Sigmoid colon (tissue), 6 donors: ENCODE measurements at regions not wholly inside any gene's neighbourhood (a gene's known extent, or its start where the extent isn't known, plus 50 kb on each side); places are given as distances from the start of the nearest gene placed in this dataset.

Experiments used
- DNase-seq: peaks from one replicate; pipeline ENCODE4 v3.0.0-alpha.2; 2019
- H3K27ac ChIP-seq, 4 donors: fragments of 200-600 bp; sonication (generic); one replicate each; pipeline ENCODE4 v1.5.1; 2016 to 2019; ENCODE audit warnings: mild to moderate bottlenecking in 1 of 4
- H3K27me3 ChIP-seq, 3 donors: fragments of 200-600 bp; sonication (generic); one replicate each; pipeline ENCODE4 v1.5.1; 2019; ENCODE audit warnings: mild to moderate bottlenecking in 1 of 3
- H3K36me3 ChIP-seq, 4 donors: fragments of 200-600 bp; sonication (generic); one replicate each; pipeline ENCODE4 v1.5.1; 2016 to 2019
- H3K4me1 ChIP-seq, 4 donors: fragments of 200-600 bp; sonication (generic); one replicate each; pipeline ENCODE4 v1.5.1; 2017 to 2019
- H3K4me3 ChIP-seq, 4 donors: fragments of 200-600 bp; sonication (generic); one replicate each; pipeline ENCODE4 v1.5.1; 2017 to 2019; ENCODE audit warnings: mild to moderate bottlenecking in 2 of 4, moderate library complexity in 1 of 4
- H3K9me3 ChIP-seq, 4 donors: fragments of 200-600 bp in 3 of 4; sonication (generic) in 3 of 4; one replicate each; pipeline versions ENCODE4 v1.5.1 to v1.6.1; 2013 to 2019
- EP300 ChIP-seq, 4 donors: sonication (generic); formaldehyde crosslinking; IDR thresholded peaks; one replicate each; pipeline ENCODE4 v1.6.1; 2017; ENCODE audit warnings: antibody characterized with exemption in 4 of 4
- POLR2A ChIP-seq, 2 donors: fragments of 450-650 bp; IDR thresholded peaks; one replicate each; pipeline ENCODE4 v1.6.1; 2016; ENCODE audit warnings: antibody characterized with exemption in 2 of 2, mild to moderate bottlenecking in 2 of 2, moderate library complexity in 2 of 2
- POLR2AphosphoS5 ChIP-seq, 4 donors: sonication (generic); formaldehyde crosslinking; IDR thresholded peaks; one replicate each; pipeline ENCODE4 v1.6.1; 2017; ENCODE audit warnings: antibody characterized with exemption in 4 of 4
- WGBS, 2 donors: extraction: QIAGEN DNeasy Blood & Tissue Kit; methylation state at CpG; one replicate each; pipeline ENCODE4 v1.1.7; 2013; 5-methylcytosine and 5-hydroxymethylcytosine counted together
- intact Hi-C: fragments of 100-400 bp; cut with DNase I; formaldehyde crosslinking; loops from one replicate; pipeline ENCODE4 v1.15.1; 2023
- TF ChIP-seq, protein P1 (sequence below), 4 experiments: fragments of 450-650 bp in 3 of 4; fragments of 200-600 bp in 1 of 4; IDR thresholded peaks; one replicate each; pipeline ENCODE4 v1.5.1; 2016 to 2019; ENCODE audit warnings: antibody characterized with exemption in 4 of 4, mild to moderate bottlenecking in 3 of 4, moderate library complexity in 2 of 4
- donor health status: healthy with polysubstance abuse.
- donor health status: healthy.

DNA sequence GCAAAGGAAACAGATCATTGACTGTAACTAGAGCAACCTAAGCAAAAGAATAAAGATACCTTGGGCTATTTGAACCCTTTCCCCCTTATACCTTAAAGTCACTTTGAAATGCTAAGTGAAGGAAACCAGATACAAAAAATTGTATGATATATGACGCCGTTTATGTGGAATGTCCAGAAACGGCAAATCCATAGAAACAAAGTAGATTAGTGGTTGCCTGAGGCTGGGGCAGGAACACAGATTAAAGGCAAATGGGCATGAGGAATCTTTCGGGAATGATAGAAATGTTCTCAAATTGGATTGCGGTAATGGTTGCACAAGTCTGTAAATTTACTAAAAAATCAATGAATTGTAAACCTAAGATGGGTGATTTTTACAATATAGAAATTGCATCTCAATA is 160.1 kb upstream of the CCDC54 start:
- 91 to 92% methylated on average over 5 of the region's 5 CpGs for WGBS, 2 donors
- no peak for TF ChIP-seq POLR2AphosphoS5 (IDR thresholded peaks at IDR 0.05)
- TF ChIP-seq EP300 (IDR thresholded peaks at IDR 0.05): no peak
- no peak for TF ChIP-seq POLR2A (IDR thresholded peaks at IDR 0.05)
- no peaks in the 10 kb centered on the region for H3K27me3 ChIP-seq
- H3K9me3 ChIP-seq: no peaks in the 10 kb centered on the region
- H3K27ac ChIP-seq: no peak overlapping the region
- H3K4me3 ChIP-seq: no peak overlapping the region
- peaks cover 0 to 11% (median 10%) of the 10 kb centered on the region in 4 donors for H3K4me1 ChIP-seq
- DNase-seq: no peak
- intact Hi-C loops: no loop called here
- H3K36me3 ChIP-seq: no peaks in the 10 kb centered on the region

DNA sequence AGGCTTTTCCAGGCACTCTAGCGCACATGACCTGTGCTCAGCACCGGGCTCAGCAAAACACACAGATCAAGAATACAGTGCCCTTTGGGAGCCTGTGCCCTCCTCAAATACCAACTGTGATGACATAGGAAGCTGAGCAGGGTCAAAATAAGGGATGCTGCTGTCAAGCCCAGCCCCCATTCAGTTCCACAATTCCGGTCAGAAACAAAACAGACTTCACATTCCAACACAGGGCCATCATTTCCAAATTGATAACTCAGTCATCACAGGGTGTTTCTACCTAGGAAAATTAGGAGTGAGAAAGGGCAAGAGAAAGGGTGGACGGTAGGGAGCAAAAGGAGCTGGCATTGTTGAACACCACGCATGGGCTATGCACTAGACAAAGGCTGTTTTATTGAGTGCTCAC is 158.4 kb upstream of the CCDC54 start:
- no peaks in the 10 kb centered on the region for H3K4me1 ChIP-seq
- H3K4me3 ChIP-seq: no peak overlapping the region
- no peak for DNase-seq
- no peak for TF ChIP-seq EP300 (IDR thresholded peaks at IDR 0.05)
- TF ChIP-seq POLR2AphosphoS5 (IDR thresholded peaks at IDR 0.05): no peak
- no peak for TF ChIP-seq POLR2A (IDR thresholded peaks at IDR 0.05)
- H3K27ac ChIP-seq: no peak overlapping the region
- no peaks in the 10 kb centered on the region for H3K9me3 ChIP-seq
- WGBS, 2 donors: 83 to 89% methylated on average over 5 of the region's 5 CpGs
- H3K27me3 ChIP-seq: no peaks in the 10 kb centered on the region
- no peaks in the 10 kb centered on the region for H3K36me3 ChIP-seq
- intact Hi-C loops: no loop called here

DNA sequence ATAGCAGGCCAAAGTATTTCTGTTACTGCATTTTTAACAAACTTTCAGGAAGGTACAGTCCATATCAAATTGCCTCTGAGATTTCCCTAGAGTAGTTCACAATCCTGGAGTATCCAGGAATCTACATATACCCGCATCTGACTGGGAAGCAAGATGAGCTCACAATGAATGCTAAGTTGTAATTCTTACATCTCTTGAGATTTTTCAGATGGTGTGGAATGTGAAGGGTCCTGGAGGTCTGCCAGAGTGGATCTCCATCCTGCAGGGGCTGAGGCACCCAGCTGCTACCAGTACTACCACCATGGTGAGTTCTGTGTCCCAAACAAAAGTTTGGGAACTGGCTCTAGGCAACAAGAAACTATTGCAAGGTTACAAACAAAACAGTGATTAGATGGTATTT is 156.7 kb upstream of the CCDC54 start:
- intact Hi-C loops: no loop called here
- WGBS, 2 donors: 94 to 97% methylated on average over 1 of the region's 1 CpG
- TF ChIP-seq EP300 (IDR thresholded peaks at IDR 0.05) (no peak), POLR2A (IDR thresholded peaks at IDR 0.05) (no peak), POLR2AphosphoS5 (IDR thresholded peaks at IDR 0.05) (no peak)
- TF ChIP-seq, protein P1, sequence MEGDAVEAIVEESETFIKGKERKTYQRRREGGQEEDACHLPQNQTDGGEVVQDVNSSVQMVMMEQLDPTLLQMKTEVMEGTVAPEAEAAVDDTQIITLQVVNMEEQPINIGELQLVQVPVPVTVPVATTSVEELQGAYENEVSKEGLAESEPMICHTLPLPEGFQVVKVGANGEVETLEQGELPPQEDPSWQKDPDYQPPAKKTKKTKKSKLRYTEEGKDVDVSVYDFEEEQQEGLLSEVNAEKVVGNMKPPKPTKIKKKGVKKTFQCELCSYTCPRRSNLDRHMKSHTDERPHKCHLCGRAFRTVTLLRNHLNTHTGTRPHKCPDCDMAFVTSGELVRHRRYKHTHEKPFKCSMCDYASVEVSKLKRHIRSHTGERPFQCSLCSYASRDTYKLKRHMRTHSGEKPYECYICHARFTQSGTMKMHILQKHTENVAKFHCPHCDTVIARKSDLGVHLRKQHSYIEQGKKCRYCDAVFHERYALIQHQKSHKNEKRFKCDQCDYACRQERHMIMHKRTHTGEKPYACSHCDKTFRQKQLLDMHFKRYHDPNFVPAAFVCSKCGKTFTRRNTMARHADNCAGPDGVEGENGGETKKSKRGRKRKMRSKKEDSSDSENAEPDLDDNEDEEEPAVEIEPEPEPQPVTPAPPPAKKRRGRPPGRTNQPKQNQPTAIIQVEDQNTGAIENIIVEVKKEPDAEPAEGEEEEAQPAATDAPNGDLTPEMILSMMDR (IDR thresholded peaks at IDR 0.05): no peak
- no peak for DNase-seq
- Histone ChIP-seq H3K27ac (no peak overlapping the region), H3K4me1 (no peaks in the 10 kb centered on the region), H3K36me3 (no peaks in the 10 kb centered on the region), H3K4me3 (no peak overlapping the region), H3K27me3 (no peaks in the 10 kb centered on the region), H3K9me3 (no peaks in the 10 kb centered on the region)

- no peaks in the 10 kb centered on the region for H3K36me3 ChIP-seq
- TF ChIP-seq POLR2A (IDR thresholded peaks at IDR 0.05): no peak
- no peak for TF ChIP-seq POLR2AphosphoS5 (IDR thresholded peaks at IDR 0.05)
- no peak for TF ChIP-seq EP300 (IDR thresholded peaks at IDR 0.05)
- TF ChIP-seq, protein P1 (IDR thresholded peaks at IDR 0.05): no peak
- H3K27ac ChIP-seq: no peak overlapping the region
- H3K4me3 ChIP-seq: no peak overlapping the region
- H3K27me3 ChIP-seq: no peaks in the 10 kb centered on the region
- DNase-seq: no peak
- WGBS, 2 donors: 88 to 96% methylated on average over 2 of the region's 2 CpGs
- H3K4me1 ChIP-seq: no peaks in the 10 kb centered on the region
- H3K9me3 ChIP-seq: no peaks in the 10 kb centered on the region
- intact Hi-C loops: no loop called here
Measured at GRCh38 chr3:107221856-107222255, 155.4 kb upstream of the CCDC54 start.

DNA sequence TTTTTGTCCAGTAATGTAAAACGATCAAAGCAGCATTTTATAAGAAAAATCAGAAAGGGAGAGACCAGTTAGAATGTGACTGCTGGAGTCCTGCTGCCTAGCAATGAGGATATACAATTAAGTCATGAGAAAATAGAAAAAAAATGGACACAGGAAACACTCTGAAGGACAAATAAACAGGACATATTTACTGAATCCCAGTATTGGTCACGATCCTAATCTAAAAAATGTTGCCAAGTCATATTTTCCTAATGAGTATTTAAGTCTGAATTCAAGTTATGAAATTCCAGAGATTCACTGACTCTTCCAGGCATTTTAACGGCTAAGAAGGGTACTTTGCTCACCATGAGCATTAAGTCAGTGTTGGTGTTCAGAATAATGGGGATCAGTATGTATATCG is 154.3 kb upstream of the CCDC54 start:
- Histone ChIP-seq H3K4me1 (no peaks in the 10 kb centered on the region), H3K27ac (no peak overlapping the region), H3K9me3 (no peaks in the 10 kb centered on the region), H3K4me3 (no peak overlapping the region), H3K27me3 (no peaks in the 10 kb centered on the region), H3K36me3 (no peaks in the 10 kb centered on the region)
- TF ChIP-seq, protein P1 (IDR thresholded peaks at IDR 0.05): no peak
- TF ChIP-seq POLR2AphosphoS5 (IDR thresholded peaks at IDR 0.05) (no peak), POLR2A (IDR thresholded peaks at IDR 0.05) (no peak), EP300 (IDR thresholded peaks at IDR 0.05) (no peak)
- intact Hi-C loops: no loop called here
- WGBS, 2 donors: 63 to 71% methylated on average over 4 of the region's 4 CpGs
- DNase-seq: no peak

DNA sequence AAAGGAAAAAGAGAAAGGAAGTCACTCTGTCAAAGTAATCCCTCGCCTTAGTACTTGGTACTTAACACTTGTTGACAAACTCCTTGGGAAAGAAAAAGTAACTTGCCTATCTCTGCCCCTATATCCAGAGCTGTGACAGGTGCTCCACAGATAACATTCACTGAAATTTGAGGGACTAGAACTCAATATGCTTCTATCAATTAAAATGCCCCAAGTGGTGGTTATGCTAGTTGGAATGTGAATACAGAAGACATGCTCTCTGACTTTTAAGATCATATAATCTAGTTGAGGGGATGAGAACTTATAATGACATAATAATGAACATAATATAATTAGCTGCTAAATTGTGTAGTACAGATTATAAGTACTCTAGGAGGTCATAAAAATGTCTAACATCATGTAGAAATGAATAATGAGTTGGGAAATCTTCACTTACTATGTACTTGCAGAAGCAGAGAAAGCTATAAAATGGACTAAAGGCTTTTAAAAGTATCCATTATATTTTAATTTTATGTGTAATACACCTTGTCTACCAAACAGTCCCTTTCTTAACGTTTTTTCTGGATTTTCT is 153.1 kb upstream of the CCDC54 start:
- no peaks in the 10 kb centered on the region for H3K27me3 ChIP-seq
- WGBS, 2 donors: 49 to 65% methylated on average over 2 of the region's 2 CpGs
- no peak overlapping the region for H3K27ac ChIP-seq
- TF ChIP-seq POLR2AphosphoS5 (IDR thresholded peaks at IDR 0.05) (no peak), POLR2A (IDR thresholded peaks at IDR 0.05) (no peak), EP300 (IDR thresholded peaks at IDR 0.05) (no peak)
- TF ChIP-seq, protein P1 (IDR thresholded peaks at IDR 0.05): no peak
- intact Hi-C loops: no loop called here
- no peaks in the 10 kb centered on the region for H3K9me3 ChIP-seq
- no peak for DNase-seq
- no peak overlapping the region for H3K4me3 ChIP-seq
- no peaks in the 10 kb centered on the region for H3K36me3 ChIP-seq
- no peaks in the 10 kb centered on the region for H3K4me1 ChIP-seq
